22Rv1 (cell line): ENCODE measurements at regions not wholly inside any gene's neighbourhood (a gene's known extent, or its start where the extent isn't known, plus 50 kb on each side); places are given as distances from the start of the nearest gene placed in this dataset.

ENCODE experiments used
- ZFX ChIP-seq: fragments of 450-650 bp; IDR thresholded peaks from 2 replicates; pipeline ENCODE4 v1.6.1; 2017; ENCODE audit warnings: antibody characterized with exemption, borderline replicate concordance
- TF ChIP-seq, protein P1 (sequence below): fragments of 450-650 bp; IDR thresholded peaks from 2 replicates; pipeline ENCODE4 v1.5.1; 2017; ENCODE audit warnings: mild to moderate bottlenecking

DNA sequence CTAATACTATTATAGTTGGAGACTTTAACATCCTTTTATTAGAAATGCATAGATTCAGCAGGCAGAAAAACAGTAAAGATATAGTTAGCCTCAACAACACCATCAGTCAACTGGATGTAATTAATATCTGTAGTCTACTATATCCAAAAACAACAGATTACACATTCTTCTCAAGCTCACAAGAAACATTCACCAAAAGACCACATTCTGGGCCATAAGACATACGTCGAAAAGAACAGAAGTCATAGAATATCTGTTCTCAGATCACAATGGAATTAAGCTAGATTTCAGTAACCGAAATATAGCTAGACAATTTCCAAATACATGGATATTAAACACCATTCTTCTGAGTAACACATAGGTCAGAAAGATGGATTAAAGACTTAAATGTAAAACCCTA lies 336.6 kb upstream of the RPS23 start:
- TF ChIP-seq, protein P1, sequence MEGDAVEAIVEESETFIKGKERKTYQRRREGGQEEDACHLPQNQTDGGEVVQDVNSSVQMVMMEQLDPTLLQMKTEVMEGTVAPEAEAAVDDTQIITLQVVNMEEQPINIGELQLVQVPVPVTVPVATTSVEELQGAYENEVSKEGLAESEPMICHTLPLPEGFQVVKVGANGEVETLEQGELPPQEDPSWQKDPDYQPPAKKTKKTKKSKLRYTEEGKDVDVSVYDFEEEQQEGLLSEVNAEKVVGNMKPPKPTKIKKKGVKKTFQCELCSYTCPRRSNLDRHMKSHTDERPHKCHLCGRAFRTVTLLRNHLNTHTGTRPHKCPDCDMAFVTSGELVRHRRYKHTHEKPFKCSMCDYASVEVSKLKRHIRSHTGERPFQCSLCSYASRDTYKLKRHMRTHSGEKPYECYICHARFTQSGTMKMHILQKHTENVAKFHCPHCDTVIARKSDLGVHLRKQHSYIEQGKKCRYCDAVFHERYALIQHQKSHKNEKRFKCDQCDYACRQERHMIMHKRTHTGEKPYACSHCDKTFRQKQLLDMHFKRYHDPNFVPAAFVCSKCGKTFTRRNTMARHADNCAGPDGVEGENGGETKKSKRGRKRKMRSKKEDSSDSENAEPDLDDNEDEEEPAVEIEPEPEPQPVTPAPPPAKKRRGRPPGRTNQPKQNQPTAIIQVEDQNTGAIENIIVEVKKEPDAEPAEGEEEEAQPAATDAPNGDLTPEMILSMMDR = no peak
- TF ChIP-seq ZFX = no peak
